Heart left ventricle (tissue), 13 donors: ENCODE measurements at regions not wholly inside any gene's neighbourhood (a gene's known extent, or its start where the extent isn't known, plus 50 kb on each side); places are given as distances from the start of the nearest gene placed in this dataset.

Experiments
- POLR2A ChIP-seq, 2 donors: fragments of 450-650 bp; IDR thresholded peaks; one replicate each; pipeline ENCODE4 v1.6.1; 2017; ENCODE audit warnings: antibody characterized with exemption in 2 of 2, mild to moderate bottlenecking in 2 of 2, moderate library complexity in 2 of 2
- TF ChIP-seq, protein P1 (sequence below), 12 donors: fragments of 200-600 bp; sonication (generic) in 4 of 12; IDR thresholded peaks; one replicate each; pipeline versions ENCODE4 v1.5.0 to v1.8.0; 2018 to 2022; ENCODE audit warnings: antibody characterized with exemption in 12 of 12, mild to moderate bottlenecking in 5 of 12
- donor health status: ischemic (EF 13 %, LVEDD 7.1; RV severe dilation, severe dysfunction).
- donor health status: DM: no; HTN: yes; CAD: no.
- donor health status: DM: no; HTN: no; CAD: no.
- donor health status: ischemic (EF 25% LVEDD 6.9; RV normal size, moderate dysfunction).
- donor health status: ischemic (EF 25% LVEDD 5.7; RV mildly dilated, moderate dysfunction).
- donor health status: ischemic (EF 35%, LVEDD 5.7; RV mildly dilated, moderate dysfunction).
- donor health status: nonischemic (EF 11% LVEDD 7.7; RV severe dilation, severe dysfunction).
- donor health status: DM: yes; HTN: yes; CAD: no.
- donor health status: PGD.
- donor health status: ischemic (EF 29% LVEDD 5.4; RV normal size, mild dysfunction).
- donor health status: nonischemic (EF 23%, LVEDD 6.1; RV moderate dilation, normal function).

DNA sequence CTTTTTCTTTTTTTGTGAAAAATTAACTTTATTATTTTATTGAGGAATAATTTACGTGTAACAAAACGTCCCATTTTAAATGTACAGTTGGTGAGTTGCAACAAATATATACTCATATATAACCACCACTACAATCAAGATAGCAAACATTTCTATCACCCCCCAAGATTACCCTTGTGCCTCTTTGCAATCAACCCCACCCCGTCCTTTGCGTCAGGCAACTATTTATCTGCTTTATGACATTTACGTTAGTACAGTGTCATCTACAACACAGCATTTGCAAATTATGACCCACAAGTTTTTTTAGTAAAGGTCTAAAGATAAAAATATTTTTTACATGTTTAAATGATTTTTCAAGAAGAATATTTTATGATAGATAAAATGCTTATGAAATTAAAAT, 485.6 kb upstream of the SOX9 start:
- TF ChIP-seq, protein P1, sequence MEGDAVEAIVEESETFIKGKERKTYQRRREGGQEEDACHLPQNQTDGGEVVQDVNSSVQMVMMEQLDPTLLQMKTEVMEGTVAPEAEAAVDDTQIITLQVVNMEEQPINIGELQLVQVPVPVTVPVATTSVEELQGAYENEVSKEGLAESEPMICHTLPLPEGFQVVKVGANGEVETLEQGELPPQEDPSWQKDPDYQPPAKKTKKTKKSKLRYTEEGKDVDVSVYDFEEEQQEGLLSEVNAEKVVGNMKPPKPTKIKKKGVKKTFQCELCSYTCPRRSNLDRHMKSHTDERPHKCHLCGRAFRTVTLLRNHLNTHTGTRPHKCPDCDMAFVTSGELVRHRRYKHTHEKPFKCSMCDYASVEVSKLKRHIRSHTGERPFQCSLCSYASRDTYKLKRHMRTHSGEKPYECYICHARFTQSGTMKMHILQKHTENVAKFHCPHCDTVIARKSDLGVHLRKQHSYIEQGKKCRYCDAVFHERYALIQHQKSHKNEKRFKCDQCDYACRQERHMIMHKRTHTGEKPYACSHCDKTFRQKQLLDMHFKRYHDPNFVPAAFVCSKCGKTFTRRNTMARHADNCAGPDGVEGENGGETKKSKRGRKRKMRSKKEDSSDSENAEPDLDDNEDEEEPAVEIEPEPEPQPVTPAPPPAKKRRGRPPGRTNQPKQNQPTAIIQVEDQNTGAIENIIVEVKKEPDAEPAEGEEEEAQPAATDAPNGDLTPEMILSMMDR (IDR thresholded peaks at IDR 0.05): no peak
- TF ChIP-seq POLR2A (IDR thresholded peaks at IDR 0.05): no peak
